Right renal cortex interstitium (tissue), 3 donors: ENCODE measurements at regions not wholly inside any gene's neighbourhood (a gene's known extent, or its start where the extent isn't known, plus 50 kb on each side); places are given as distances from the start of the nearest gene placed in this dataset.
"Not testable (repeated sequence)": the region's sequence is repeated elsewhere in the genome, so short reads cannot be mapped to it uniquely, and the experiment has no call there.

ENCODE experiments used
- DNase-seq, 3 donors: peaks; one replicate each; pipeline ENCODE4 v3.0.0-alpha.2; 2013; ENCODE audit warnings: low read depth in 3 of 3, low spot score in 2 of 3

GRCh38 chr14:47961634-47962033, 286.2 kb upstream of the MDGA2 start:
- no peak for DNase-seq

GRCh38 chr14:47959740-47960139, 284.3 kb upstream of the MDGA2 start:
- no peak for DNase-seq

GRCh38 chr14:47949006-47949405, 273.6 kb upstream of the MDGA2 start:
- DNase-seq: no peak

DNA sequence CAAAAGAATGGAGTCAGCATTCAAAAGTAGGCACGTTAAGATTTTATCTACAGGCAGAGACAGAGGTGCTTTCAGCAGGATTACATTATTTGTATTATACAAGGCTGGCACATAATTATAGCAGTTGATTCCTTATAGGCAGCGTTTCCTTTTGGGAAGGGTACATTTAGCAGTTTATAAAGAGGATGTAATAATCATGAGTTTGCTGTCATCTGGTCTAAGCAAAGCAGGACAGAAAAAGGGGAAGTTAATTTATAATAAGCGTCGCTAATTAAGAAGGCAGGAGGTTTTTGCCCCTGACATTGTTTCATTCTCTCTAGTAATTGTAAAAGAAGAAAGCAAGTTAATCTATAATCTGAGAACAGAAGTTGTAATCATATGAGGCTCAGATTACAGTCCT, 259.9 kb upstream of the MDGA2 start:
- DNase-seq: no peak

- DNase-seq: no peak
Observed at GRCh38 chr14:47929334-47929733, 253.9 kb upstream of the MDGA2 start.

- DNase-seq: no peak
Observed at GRCh38 chr14:47921133-47921532, 245.7 kb upstream of the MDGA2 start.

- no peak for DNase-seq
Observed at GRCh38 chr14:47919997-47920396, 244.6 kb upstream of the MDGA2 start.

- no peak for DNase-seq
Observed at GRCh38 chr14:47919334-47919846, 244.0 kb upstream of the MDGA2 start.

- peak; percentile 10 to 27 (median 18) for DNase-seq
Observed at GRCh38 chr14:47917344-47917954, 242.0 kb upstream of the MDGA2 start.

- DNase-seq: not testable (repeated sequence)
Observed at GRCh38 chr14:47901141-47901540, 225.7 kb upstream of the MDGA2 start.

DNA sequence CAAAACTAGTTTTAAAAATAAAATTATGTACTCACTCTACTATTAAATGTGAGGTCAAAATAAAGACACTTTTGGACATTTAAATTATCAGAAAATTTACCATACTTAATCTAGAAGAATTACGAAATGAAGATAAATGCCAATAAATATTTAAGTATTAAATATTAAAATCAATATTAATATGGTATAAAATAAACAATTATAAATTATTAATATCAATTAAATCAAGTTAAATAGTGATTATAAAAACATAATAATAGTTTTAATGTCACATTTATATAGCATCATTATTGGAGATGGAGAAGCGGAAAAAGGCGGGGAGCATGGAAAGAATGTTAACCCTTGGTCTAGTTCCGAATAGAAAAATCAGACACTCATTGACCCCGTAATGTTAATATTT, 224.3 kb upstream of the MDGA2 start:
- no peak for DNase-seq

DNA sequence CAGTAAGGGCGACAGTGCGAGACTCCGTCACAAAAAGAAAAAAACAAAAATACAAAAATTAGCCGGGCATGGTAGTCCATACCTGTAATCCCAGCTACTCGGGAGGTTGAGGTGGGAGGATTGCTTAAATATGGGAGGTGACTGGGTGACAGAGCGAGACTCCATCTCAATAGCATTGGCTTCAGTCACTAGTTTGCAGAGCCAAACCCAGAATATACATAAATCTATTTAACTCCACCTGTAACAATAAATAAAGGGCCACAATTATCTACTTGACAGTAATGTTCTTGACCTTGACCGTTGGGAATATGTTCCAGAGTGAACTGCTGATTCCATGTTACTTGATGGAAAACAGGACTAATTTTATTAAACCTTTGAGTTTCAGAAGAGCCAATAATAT, 198.9 kb upstream of the MDGA2 start:
- no peak for DNase-seq

GRCh38 chr14:47872588-47872987, 197.2 kb upstream of the MDGA2 start:
- DNase-seq: no peak

DNA sequence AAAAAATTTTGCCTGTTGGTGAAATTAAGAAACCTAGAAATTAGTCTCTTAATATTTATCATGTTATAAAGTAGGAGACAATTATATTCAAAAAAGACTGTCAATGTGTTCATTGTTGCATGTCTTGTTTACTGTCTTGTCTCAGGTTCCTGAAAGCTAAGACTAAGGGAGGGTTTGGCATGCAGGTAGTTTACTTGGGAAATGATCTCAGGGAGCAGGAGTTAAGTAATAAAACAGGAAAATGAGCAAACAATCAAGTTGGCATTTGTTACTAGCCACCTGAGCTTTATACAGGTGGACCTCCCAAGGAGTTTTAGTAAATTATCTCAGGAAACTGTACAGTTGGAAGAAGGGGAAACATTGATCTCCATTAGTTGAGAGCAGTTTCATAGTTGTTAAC, 188.0 kb upstream of the MDGA2 start:
- no peak for DNase-seq

DNA sequence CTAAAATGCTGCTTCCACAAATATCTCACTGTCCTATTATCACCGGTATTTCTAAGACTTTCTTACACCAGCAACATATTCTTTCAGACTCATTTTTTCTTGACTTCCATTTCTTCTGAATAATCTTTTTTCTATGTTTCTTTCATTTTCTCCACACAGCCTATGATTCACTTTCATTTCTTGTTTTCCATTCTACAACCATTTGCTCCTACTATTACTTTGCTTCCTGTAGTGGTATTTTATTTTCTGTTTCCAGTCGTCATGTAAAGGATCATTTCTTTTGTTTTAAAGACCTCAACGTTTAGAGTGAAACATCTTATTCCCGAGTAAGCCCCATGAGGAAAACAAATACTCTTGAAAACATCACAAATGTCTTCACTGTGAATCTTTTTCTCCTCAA, 182.2 kb upstream of the MDGA2 start:
- DNase-seq: no peak

DNA sequence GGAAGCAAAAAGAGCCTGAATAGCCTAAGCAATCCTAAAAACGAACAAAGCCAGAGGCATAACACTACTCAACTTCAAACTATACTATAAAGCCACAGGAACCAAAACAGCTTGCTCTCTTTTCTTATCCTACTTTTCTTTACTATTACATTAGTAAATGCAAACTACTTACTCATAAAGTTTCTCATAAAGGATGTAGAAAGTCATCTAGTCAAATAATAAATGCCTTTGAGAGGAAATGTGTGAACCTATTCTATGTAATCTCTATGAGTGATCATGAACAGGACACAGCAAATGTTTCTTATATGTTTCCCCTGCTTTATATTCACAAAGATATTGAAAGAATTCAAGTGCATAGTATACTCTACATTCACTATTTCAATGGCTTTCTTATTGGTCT, 176.9 kb upstream of the MDGA2 start:
- no peak for DNase-seq

GRCh38 chr14:47846008-47846407, 170.6 kb upstream of the MDGA2 start:
- no peak for DNase-seq

GRCh38 chr14:47843236-47843635, 167.8 kb upstream of the MDGA2 start:
- no peak for DNase-seq

DNA sequence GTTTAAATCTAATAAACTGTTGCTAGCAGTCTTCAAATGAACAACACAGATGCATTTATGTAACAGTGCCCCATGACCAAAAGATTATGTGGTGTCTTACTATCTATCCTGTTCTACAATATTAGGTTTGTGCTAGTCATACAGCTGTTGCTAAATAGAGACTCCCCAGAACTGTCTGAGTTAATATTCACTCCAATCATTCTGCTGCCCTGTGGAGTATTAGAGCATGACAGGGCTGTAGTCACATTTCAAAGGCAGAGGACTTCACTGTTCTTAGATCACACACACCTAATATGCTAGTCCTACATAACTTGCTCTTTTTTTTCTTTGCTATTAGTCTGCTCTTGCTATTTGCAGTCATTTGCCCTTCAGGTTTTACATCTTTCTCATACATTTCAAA, 157.6 kb upstream of the MDGA2 start:
- peak; percentile 3 to 30 (median 7) for DNase-seq

DNA sequence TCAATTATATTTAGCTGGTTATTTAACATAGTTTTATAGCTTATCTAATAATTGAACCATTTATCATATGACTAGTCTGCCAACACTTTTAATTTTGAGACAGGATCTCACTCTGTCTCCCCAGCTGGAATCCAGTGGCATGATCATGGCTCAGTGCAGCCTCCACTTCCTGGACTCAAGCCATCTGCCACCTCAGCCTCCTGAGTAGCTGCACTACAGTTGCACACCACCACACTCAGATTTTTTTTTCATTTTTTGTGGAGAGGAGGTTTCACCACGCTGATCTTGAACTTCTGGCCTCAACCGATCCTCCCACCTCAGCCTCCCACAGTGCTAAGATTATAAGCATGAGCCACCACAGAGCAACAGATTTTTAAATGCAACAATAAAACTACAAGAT, 151.4 kb upstream of the MDGA2 start:
- no peak for DNase-seq

DNA sequence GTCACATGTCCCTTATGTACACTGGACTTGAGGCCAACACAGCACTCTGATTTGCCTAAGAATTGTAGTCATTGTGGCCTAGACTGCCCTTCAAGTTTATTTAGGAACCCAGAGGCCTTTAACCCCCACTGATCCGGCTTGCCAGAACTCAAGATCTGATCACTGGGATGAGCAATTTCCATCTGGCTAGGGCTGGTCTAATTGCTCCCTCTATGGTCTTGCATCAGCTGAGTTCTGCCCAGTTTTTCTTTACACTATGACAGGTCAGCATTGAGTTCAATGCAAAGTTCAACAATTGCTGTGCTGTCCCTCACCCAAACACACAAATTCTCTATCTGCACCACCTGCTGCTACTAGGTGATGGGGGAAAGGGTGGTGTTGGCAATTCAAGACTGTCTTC, 146.9 kb upstream of the MDGA2 start:
- DNase-seq: no peak

DNA sequence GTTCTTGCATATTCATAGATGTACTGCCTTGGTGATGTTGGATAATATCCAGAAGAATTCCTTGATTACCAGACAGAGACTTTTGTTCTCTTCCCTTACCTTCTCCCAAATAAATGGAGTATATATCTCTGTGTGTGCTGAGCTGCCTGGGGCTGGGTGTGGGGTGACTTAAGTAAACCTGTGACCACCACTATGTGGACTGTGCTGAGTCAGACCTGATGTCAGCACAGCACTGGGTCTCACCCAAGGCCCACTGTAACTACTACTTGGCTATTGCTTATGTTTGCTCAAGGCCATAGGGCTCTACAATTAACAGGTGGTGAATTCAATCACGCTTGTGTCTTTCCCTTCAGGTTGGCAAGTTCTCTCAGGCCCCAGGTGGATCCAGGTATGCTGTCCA, 145.7 kb upstream of the MDGA2 start:
- no peak for DNase-seq

DNA sequence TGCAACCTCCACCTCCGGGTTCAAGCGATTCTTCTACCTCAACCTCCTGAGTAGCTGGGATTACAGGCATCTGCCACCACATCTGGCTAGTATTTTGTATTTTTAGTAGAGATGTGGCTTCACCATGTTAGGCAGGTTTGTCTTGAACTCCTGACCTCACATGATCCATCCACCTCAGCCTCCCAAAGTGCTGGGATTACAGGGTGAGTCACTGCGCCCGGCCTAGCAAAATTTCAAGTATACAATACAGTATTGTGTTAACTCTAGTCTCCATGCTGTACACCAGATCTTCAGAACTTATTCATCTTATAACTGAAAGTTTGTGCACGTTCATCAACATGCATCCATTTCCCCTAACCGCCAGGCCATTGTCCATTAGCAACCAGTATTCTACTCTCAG, 115.1 kb upstream of the MDGA2 start:
- no peak for DNase-seq
